ENCODE measurements at regions not wholly inside any gene's neighbourhood (a gene's known extent, or its start where the extent isn't known, plus 50 kb on each side); places are given as distances from the start of the nearest gene placed in this dataset.
"Not testable (repeated sequence)": the region's sequence is repeated elsewhere in the genome, so short reads cannot be mapped to it uniquely, and the experiment has no call there.

DNA sequence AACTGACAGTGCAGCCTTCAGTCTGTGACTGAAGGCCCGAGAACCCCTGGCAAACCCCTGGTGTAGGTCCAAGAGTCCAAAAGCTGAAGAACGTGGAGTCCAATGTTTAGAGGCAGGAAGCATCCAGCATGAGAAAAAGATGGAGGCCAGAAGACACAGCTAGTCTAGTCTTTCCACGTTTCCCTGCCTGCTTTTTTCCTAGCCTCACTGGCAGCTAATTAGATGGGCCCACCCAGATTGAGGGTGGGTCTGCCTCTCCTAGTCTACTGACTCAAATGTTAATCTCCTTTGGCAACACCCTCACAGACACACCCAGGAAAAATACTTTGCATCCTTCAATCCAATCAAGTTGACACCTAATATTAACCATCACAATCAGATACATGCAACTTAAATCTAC, 87.8 kb downstream of the TENT5D start:
- DNase-seq; in situ Hi-C loops (cut with HindIII; ENCODE audit: low pct_ligation_motif_present, low pct_unique_long_range_greater_than_20kb, low sequenced_read_pairs): not testable (repeated sequence)

DNA sequence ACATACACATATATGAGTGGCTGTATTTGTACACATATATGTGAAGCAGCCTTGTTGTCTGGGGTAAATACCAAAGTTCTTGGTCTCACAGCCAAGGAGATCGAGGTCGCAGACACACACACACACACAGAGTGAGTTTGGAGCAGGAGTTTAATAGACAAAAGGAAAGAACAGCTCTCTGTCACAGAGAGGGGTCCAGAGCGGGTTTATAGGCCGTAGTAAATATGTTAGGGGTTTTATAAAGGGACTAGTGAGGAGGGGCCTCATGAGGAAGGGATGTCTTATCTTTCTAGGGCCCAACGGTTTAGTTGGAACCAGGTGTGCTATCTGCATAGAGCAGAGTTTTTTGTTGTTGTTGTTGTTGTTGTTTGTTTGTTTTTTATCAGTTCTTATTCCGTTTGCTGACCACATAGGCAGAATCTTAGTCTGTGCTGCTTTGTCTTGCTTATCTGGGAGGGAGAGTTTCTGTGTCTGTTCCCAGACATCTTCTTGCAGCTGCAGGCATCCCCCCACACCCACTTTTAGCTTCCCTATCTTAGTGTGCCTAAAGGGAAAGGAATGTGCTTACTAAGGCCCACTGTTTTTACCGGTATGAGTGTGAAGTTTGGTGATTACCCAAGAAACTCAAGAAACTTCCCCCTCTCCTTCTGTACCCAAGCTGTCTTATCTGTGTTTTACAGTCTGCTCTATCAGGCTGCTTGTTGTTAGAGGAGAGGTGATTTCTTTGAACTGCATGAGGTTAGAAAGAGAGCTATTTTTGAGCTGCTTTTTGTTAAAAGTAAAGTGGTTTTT, 91.9 kb downstream of the TENT5D start:
- in situ Hi-C loops (cut with HindIII; ENCODE audit: low pct_ligation_motif_present, low pct_unique_long_range_greater_than_20kb, low sequenced_read_pairs): no loop called here
- DNase-seq: no peak

- in situ Hi-C loops (cut with HindIII; ENCODE audit: low pct_ligation_motif_present, low pct_unique_long_range_greater_than_20kb, low sequenced_read_pairs): no loop called here
- no peak for DNase-seq
These were observed 92.7 kb downstream of the TENT5D start for GRCh38 chrX:80512924-80513323.

- in situ Hi-C loops (cut with HindIII; ENCODE audit: low pct_ligation_motif_present, low pct_unique_long_range_greater_than_20kb, low sequenced_read_pairs): no loop called here
- DNase-seq: no peak
These were observed 93.4 kb downstream of the TENT5D start for GRCh38 chrX:80513625-80514024.

GRCh38 chrX:80537096-80537495, 116.8 kb downstream of the TENT5D start:
- peak; percentile 2 for DNase-seq
- in situ Hi-C loops (cut with HindIII; ENCODE audit: low pct_ligation_motif_present, low pct_unique_long_range_greater_than_20kb, low sequenced_read_pairs): no loop called here

GRCh38 chrX:80550722-80551121, 130.5 kb downstream of the TENT5D start:
- peak; percentile 30 for DNase-seq

DNA sequence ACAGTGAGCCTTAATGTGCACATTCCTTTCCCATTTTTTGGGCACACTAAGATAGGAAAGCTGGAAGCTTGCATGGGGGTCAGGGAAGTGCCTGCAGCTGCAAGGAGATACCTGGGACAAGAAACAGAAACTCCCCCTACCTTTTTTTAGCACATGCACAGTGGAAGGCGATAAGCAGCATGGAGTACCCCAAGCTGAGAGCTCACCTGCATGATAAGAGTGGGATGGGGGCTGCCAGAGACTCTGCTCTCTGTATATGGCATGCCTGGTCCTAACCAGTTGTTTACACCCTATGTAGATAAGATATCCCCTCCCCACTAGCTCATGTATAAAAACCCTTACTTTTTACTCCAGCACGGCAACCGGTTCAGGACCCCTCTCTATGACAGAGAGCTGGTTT, 135.9 kb downstream of the TENT5D start:
- in situ Hi-C loops (cut with HindIII; ENCODE audit: low pct_ligation_motif_present, low pct_unique_long_range_greater_than_20kb, low sequenced_read_pairs): no loop called here
- DNase-seq: no peak

More at GRCh38 chrX:80550722-80551121, 130.5 kb downstream of the TENT5D start:
- in situ Hi-C loops (cut with HindIII; ENCODE audit: low pct_ligation_motif_present, low pct_unique_long_range_greater_than_20kb, low sequenced_read_pairs): no loop called here

DNA sequence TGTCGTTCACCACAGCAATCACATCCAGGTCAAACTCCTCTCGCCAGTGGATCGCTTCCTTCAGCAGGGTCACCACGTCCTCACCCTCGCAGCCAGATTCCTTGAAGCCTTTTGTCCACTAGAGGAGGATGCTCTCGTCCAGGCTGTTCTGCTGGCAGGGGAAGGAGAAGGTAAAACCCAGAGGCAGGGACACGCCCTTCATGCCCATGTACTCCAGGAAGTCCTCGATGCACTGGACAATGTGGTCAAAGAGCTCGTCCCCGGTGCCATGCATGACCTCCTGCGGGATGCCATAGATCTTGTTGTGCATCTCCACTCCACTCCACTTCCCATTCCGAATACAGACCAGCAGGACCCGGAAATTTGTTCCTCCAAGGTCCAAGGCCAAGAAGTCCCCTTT, 152.4 kb downstream of the TENT5D start:
- in situ Hi-C loops (cut with HindIII; ENCODE audit: low pct_ligation_motif_present, low pct_unique_long_range_greater_than_20kb, low sequenced_read_pairs): no loop called here
- no peak for DNase-seq

DNA sequence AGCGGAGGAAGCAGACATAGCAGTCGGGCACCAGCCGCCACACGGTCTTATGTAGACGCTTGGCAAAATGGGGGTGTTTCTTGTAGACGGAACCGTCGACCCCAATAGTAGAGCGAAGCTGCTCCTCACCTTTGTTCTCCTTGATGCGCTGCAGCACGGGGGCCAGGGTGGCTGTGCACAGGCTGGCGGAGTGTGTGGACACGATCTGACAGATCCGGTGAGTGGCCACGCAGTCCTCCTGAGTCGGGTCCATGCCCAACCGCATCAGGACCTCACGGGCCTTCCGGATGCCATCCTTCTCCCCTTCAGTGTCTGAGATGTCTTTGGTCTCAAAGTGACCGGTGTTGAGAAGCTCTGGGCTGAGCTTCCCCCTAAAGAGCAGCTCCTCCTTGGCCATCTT, 153.0 kb downstream of the TENT5D start:
- in situ Hi-C loops (cut with HindIII; ENCODE audit: low pct_ligation_motif_present, low pct_unique_long_range_greater_than_20kb, low sequenced_read_pairs): no loop called here
- no peak for DNase-seq

GRCh38 chrX:80574486-80575086, 154.3 kb downstream of the TENT5D start:
- in situ Hi-C loops (cut with HindIII; ENCODE audit: low pct_ligation_motif_present, low pct_unique_long_range_greater_than_20kb, low sequenced_read_pairs): not testable (repeated sequence)

DNA sequence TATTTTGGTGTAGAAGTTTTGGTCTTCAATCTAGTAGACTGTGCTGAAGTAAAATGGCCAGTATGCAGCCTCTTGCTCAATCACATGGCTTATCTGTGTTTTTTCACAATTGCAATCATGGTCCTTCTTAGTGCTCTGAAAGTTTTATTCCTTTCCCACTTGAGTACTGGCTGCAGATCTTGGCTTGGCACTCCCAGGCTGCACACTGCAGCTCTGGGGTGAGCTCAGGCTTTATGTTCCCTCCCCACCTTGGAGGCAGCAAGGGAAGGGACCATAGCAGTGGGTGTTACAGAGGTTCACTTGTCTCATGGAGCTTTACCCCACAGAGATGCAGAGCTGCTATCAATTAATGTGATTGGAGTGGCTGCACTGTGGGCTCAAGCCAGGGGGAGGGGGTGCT, 156.0 kb downstream of the TENT5D start:
- no peak for DNase-seq
- in situ Hi-C loops (cut with HindIII; ENCODE audit: low pct_ligation_motif_present, low pct_unique_long_range_greater_than_20kb, low sequenced_read_pairs): no loop called here

More at GRCh38 chrX:80574486-80575086, 154.3 kb downstream of the TENT5D start:
- not testable (repeated sequence) for DNase-seq

DNA sequence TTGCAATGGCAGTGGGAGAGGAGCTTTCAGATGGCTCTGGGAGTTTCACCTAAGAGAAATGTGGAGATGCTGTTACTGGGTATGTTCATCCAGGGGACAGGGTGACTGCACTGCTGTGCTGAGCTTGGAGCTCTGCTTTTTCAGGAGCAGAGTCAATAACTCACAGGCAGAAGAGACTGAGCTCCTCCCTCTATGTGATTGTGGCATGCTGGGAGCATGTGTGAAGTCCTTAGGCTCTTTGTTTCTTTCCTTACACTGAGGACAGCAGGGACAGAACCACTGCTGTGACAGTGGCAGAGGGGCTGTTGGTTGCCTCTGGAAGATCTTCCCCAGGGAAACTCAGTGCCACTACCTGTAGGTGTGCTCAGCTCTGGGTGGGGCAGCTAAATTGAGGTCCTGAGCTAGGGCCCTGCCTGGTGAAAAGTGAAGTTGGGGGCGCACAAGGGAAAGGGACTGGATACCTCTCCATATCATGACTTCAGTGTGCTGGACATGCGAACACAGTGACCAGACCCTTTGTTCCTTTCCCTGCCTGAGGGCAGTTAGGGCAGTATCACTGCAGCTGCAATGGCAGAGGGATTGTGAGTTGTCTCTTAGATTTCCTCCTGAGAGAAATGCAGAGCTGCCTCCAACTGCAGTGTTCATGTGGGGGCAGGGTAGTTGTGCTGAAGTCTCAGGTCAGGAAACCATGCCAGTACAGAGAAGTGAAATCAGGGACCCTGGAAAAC, 156.7 kb downstream of the TENT5D start:
- in situ Hi-C loops (cut with HindIII; ENCODE audit: low pct_ligation_motif_present, low pct_unique_long_range_greater_than_20kb, low sequenced_read_pairs): no loop called here

DNA sequence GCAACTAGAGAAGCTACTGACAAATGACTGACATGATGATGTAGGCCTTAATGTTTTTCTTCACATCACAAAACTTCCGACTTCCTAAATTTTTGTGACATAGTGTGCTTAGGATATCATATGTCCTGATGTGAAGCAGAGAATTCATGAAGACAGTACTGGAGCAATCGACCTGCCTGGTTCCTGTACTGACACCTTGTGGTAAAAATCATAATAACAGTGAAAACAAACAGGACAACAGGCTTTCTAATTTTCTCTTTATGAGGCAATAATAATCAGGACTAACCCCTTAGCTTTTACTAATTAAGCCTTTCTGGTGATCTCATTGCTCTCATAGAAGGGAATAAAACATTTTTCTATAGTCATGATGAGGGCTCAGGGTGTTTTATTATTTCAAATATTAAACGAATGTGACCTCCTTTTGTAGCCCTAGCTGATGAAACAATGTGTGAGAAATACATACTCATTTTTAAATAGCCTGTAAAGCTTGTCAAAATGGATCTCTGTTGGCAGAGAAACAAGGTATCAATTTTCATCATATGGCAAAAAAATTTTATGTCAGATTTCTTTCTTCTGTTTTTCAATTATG, 158.4 kb downstream of the TENT5D start:
- in situ Hi-C loops (cut with HindIII; ENCODE audit: low pct_ligation_motif_present, low pct_unique_long_range_greater_than_20kb, low sequenced_read_pairs): no loop called here
- peak; percentile 19 for DNase-seq

More for the DNA sequence above, 156.7 kb downstream of the TENT5D start:
- DNase-seq: no peak

DNA sequence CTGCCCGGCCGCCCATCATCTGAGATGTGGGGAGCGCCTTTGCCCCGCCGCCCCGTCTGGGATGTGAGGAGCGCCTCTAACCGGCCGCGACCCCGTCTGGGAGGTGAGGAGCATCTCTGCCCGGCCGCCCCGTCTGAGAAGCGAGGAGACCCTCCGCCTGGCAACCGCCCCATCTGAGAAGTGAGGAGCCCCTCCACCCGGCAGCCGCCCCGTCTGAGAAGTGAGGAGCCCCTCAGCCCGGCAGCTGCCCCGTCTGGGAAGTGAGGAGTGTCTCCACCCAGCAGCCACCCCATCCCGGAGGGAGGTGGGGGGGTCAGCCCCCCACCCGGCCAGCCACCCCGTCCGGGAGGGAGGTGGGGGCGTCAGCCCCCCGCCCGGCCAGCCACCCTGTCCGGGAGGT, 170.7 kb downstream of the TENT5D start:
- DNase-seq; in situ Hi-C loops (cut with HindIII; ENCODE audit: low pct_ligation_motif_present, low pct_unique_long_range_greater_than_20kb, low sequenced_read_pairs): not testable (repeated sequence)

DNA sequence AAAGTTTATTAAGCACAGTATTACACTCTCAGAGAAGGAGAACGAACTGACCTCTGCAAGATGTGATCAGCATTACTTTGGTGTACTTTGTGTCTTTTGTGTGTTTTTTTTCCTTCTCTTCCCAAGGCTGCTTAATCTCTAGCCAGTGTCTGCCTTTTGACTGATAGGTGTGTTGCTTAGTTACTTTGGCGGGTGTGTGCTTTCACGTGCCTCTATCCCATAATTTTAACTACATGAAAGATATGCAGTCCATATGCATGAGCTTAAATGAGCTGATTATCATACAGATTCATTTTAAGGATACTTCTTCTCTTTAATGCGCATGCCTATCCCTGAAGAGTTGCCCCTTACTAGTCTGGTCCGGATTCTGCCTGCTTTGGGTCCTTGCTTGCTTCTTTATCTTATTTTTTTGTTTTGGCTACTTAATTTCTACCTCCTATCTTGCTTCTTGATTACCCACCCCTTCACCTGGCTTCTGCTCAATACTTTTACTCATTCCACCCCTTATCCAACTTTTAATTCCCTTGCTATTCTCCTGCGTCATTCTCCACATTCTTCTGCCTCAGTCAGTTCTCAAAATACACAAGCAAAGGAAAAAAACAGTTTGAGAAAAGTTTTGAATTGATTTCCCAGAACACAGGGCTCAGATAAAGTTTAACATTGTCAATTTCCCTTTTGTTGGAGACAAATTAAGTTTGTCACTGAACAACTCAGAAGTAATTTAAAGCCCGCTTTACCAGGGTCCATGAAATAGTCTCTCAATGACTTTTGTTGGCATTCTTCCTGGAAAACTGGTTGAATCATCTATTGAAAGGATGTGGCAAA, 182.0 kb downstream of the TENT5D start:
- peak; percentile 1 for DNase-seq
- in situ Hi-C loops (cut with HindIII; ENCODE audit: low pct_ligation_motif_present, low pct_unique_long_range_greater_than_20kb, low sequenced_read_pairs): no loop called here

Measured in ACHN (cell line).